NCI-H2171 (cell line): ENCODE measurements at regions not wholly inside any gene's neighbourhood (a gene's known extent, or its start where the extent isn't known, plus 50 kb on each side); places are given as distances from the start of the nearest gene placed in this dataset.
A peak's percentile ranks its signal among the peaks of the same experiment; 100 is the strongest.
"Not testable (repeated sequence)": the region's sequence is repeated elsewhere in the genome, so short reads cannot be mapped to it uniquely, and the experiment has no call there.

ENCODE experiments used
- DNase-seq: peaks from one replicate; lab custom pipeline; 2025; lab: John Stamatoyannopoulos, UW

DNA sequence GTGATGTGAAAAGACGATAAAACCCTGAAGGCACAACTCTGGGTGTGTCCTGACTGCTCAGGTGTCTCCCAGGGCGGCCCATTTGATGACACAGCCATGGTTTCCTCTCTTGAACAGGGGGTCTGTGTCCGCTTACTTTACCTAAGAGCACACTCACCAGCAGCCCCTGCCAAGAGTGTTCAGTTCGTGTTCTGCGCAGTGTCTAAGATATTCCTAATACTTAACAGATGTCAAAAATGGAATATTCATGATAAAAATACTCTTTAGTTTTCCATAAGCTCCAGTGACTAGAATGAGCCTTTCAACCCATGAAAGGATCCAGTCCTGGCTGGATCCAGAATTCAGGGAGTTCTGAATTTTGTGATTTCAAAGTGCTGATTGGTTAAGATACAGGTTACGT, 492.4 kb downstream of the TNS3 start:
- DNase-seq = no peak

DNA sequence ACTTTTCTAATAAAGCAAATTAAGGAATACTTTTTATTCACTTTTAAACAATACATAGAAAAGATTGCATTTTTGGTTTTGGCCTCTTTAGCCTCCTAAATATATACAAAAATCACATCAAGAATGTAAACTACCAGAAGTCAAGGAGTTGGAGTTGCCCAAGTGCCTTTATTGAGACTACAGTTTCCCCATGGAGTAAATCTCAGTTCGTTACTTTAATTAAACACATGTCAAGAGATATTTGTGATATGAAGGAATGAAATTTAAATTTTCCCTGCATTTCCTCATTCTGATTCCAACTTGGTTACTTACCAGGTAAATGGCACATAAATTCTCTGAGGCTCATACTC, 492.9 kb downstream of the TNS3 start:
- DNase-seq = no peak

DNA sequence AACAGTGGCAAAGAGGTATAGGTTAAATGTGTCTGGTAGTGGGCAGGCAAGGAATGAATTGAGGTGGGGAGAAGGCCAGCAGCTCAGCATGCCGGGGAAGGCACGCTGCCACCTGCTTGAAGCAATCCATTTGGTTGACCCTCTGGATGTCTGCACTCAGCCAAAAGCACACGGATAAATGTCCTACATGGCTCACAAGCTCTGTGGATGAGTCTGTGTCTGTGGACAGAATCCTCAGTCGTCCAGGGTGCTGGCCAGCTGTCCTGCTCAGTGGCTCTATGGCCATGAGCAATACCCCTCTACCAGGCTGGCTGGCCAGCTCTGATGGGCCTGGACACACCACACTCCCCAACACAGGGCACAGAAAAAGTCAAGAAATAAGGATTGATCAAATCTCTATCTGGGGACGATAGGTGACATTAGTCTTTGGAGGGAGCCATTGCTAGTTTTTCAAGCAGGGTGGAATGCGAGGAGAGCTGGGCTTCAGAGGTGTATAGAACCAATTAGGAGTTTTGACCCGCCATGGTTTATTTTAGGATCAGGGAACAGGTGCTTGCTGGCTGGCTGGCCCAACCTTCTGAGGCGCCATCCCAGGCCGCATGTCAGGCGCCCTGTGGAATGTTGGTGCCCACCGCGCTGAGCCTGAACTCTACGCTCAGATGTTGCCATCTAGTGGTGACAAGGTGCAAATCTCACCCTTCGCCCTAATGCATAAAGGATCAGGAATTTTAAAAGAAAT, 493.4 kb downstream of the TNS3 start:
- peak; percentile 56 for DNase-seq

DNA sequence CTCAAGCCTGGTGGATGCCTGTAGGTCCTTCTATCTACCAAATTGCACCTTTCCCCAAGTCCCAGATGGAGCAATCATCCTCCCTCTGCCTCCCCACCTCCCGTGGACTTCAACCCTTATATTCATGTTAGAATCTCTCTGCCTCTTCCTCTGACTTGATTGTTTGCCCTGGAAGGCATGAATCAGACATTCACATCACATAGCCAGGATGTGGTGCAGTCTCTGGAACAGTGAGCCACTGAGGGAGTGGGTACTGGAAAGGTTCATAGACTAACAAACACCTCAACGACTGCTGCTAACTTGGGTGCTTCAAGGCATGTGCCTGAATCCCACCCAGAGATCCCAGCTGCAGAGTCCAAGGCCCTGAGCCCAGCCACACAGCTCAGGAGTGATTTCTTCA, 494.0 kb downstream of the TNS3 start:
- no peak for DNase-seq

DNA sequence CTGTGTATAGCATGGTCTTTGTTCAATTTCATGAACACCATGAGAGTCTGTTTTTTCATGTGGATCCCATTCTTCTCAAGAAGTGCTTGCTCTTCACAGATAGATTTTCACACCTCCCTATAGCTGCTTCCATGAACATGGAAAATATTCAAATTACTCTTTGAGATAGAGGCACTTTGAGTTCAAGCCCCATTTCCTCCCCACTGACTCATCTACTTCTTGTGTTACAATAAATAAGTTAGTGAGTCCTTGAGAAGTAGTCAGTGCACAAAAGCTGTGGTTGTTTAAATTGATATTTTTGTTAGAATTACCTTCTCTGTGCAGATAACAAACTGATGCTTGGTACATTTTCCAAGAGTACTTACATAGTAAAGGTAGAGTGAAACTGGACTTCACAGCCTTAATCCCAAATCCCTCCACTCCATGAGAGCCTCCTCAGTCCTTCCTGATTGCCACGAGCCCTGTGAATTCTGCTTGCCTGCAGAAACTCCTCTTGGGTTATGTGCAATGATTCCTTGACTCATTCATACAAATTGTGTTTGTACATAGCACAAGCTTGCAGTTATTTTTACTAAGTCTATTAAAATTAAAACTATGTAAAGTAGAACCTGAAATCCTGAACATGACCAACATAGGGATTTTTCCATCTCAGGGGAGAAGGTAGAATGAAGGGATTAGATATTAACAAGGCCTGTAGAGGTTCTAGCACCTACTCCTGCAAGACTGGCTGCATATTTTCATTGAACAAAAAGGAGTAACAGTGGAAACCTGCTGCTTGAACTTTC, 496.2 kb downstream of the TNS3 start:
- no peak for DNase-seq

DNA sequence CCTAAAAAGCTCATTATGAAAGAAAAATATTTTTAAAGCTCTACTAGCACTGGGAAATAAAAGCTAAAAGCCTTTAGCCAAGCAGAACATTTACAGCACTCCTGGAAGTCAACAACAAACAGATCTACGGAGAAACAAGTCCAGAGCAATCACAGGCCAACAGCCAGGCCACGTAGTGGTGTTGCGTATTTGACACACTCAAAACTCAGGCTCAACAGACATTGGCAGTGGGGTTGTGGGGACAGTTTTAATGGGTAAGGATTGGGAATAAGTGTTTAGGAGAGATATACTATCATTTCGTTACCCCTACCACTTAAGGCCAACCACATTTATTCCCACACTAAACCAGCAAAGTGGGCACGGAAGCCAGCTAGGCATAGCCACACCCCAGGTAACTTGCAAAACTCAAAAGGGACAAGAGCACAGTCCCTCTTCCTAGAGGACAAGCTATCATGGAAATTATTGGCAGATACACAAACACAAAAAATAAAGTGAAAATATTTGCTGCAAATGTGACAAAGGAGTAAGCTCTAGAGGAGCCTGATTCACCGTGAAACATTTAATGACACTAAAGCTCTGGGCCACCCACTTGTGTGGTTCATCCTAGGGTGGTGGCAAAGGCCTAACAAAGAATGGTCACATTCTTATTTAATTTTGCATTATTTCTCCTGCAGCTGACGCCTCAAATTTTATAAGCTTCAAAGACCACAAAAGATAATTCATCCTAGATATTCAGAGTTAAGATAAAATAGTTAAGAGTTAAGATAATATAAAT, 498.2 kb downstream of the TNS3 start:
- no peak for DNase-seq

DNA sequence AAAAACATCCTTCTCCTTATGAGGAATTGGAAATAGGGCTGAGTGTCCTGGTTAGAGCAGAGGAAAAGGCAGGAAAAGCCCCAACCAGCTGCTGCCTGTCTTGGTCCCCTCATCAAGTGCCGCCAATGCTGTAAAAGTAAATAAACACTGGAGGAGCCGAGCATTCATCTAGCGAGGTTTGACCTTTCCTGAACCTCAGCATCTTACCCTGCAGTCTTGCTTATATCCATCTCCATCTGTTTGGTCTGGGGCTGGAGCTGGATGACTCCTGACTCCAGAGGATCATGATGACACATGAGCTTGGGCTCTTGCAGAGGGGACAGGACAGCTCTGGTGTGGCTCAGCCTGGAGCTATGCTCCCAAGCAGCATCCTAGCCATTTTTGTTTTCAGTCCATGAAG, 501.1 kb downstream of the TNS3 start:
- no peak for DNase-seq

DNA sequence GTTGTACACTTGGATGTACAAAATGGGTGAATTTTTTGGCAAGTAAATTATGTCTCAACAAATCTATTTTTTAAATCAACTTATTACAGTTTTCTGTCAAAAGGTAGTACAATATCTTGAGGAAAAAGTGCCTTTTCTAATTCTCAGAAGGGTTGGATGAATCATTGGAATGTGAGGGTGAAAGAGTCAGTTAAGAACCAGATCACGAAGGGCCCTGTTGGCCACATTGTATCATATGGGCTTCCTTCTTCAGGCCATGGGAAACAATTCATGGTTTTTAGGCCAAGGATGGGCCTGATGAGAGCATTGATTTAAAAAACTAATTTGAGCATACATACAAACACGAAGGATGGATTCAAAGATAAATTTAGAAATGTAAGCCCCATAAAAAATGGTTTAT, 503.7 kb downstream of the TNS3 start:
- DNase-seq = no peak

DNA sequence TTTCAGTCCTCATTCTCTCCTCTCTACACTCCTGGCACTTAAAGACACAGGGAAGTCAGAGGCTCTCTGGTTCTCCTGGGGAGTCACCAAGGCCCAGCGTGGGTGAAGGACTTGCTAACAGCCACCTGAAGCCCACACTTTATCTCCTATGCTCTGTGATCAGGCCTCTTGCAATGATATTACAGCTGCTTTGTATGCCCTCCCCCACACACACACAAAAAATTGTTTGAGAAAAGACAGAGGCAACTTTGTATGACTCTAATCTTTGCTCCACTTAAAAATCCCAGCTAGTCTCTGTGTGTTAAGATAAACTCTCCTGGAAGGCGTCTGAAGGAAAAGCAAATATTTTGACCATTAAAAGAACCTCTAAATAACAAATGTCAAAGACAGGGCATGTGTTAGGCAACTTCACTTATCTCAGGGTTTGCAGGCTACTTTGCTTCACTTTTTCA, 507.2 kb downstream of the TNS3 start:
- no peak for DNase-seq

DNA sequence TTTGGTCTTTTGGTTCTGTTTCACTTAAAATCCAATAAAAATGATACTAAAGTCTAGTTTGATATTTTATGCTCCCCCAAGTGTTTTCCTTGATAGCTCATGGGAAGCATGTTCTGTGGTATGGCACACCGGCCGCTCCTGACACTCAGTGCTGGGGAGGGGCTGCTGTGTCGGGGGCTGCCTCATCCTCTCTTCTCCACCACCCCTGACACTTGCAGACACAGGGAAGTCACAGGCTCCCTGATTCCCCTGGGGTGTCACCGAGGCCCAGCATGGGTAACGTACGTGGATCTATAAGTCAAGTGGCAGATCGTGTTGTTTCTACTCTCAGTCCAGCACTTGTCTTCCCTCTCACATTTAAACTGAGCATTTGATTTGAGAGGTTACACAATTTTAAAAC, 508.6 kb downstream of the TNS3 start:
- no peak for DNase-seq

DNA sequence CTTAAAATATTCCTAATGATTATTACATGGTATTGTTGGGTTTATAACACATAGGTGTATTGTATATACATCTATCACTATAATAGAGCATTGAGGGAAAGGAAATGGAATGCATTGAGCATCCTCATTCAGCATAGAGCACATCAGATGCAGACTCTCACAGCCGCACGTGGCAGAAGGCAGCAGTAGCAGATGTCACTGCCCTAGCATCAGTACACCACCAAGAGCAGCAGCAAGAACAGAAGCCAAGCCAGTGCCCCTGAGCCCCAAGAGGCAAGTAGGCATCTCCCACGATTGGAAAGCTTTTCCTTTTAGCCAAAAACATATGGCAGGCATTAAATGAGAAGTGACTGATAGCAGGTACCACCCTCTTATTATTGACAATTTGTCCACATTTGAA, 510.0 kb downstream of the TNS3 start:
- no peak for DNase-seq

DNA sequence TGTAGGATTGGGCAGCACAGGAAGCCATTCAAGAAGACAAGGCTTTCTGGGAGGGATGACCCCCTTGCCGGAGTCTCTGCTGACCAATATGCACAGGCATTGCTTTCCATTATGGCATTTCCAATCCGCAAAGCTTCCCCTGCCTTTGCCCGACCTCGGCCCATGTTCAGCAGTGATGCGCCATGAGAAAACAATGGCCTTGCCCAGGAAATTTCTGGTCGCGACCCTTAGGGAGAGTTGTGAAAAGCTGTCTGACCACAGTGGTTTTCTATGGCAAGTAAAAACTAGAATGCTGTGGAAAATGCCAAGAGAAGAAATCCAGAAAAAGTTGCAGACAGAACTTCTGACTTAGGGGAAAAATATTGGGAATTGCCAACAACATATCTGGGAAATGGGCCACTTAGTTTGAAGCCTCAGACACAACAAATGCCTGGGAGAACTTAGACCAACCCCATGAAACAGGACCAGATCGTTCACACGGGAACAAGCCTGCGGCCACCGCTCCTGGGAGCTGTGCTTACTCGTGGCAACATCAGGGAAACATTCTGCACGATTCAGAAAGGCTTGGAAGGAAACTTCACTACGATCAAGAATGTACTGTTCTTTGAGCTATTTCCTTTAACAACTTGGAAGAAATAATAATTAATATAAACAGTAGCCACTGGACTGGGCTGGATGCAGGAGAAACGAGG, 512.4 kb downstream of the TNS3 start:
- DNase-seq = no peak

DNA sequence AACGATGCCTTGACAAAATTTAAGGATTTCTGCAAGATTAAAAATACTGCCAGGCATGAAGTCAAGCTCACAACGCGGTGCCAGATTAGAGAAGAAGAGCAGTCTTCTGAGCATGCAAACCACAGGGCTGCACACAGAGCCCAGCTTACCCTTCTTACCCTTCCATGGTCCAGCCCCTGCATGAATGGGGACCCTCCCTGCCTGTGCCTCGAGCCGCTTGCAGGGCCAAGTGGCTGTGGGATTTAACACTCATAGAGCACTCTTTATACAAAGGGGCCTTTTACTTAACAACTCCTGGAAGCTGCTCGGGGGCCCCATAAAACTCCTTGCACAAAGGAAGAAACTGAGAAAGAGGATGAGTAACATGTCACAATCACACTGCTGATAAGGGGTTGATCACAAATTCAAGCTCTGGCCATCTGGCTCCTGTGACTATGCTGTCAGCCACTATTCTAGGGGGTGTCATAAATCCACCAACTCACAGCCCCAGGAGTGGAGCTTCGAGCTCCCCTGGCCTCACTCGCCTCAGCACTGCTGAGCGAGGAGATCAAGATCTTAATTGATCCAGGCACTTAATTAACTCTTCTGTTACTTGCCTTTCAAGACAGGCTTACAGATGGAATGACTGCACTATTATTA, 514.8 kb downstream of the TNS3 start:
- no peak for DNase-seq

DNA sequence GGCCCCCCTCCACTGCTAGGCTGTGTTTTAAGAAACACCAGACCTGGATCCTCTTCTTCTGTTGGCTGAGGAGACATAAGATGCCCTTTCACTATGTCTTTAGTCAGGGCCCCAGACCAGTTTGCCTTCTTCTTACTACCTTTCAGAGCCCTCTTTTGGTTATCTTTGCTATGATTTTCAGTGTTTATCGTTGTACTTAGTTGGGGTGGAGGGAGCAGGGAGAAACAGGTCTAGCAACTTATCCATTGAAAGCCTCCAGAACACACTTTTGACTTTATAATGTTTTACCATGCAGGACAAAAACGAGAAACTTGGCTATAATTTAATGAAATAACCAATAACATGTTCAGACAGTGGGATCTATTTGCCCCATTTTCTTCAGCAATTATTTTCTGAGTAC, 525.2 kb downstream of the TNS3 start:
- DNase-seq = no peak

DNA sequence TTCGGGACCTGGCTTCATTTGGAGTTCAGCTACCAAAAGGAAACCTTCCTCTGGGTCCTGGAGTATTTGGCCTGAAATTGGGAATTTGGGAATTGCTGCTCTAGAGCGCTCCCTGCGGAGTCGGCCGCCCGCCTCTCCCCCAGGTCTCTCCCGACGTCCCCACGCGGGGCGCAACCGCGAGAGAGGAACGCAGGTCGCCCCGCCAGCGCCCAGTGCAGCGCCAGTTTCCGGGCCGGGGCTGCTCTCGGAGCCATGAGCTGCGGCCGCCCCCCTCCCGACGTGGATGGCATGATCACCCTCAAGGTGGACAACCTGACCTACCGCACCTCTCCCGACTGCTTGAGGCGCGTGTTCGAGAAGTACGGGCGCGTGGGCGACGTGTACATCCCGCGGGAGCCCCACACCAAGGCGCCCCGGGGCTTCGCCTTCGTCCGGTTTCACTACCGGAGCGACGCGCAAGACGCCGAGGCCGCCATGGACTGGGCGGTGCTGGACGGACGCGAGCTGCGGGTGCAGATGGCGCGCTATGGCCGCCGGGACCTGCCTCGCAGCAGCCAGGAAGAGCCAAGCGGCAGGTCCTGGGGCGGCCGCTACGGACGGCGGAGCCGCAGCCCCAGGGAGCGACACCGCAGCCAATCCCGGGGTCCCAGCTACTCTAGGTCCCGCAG, 529.2 kb downstream of the TNS3 start:
- DNase-seq = not testable (repeated sequence)

DNA sequence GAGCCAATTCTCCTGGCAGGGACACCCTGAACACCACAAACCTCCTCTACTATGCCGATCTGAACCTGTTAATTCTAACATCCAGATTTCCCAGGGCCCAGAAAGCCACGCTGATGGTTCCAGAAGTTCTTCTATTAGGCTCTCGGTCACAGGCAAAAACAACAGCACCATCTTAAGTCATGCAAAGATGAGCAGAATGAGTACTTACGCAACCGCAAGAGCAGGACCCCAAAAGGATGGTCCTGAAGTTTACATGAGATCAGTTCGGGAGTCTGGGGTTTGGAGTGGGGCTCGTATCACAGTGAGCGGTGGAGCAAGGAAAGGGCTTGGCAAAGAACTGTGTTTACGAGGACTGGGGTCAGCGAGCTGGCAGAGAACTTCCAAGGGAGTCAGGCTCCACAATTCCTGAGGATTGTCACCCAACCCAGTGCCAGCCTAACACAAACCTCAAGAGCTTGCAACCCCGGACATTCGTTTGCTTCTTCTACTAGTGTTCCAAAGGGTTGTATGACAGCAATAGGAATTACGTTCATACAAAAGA, 532.6 kb downstream of the TNS3 start:
- DNase-seq = no peak

DNA sequence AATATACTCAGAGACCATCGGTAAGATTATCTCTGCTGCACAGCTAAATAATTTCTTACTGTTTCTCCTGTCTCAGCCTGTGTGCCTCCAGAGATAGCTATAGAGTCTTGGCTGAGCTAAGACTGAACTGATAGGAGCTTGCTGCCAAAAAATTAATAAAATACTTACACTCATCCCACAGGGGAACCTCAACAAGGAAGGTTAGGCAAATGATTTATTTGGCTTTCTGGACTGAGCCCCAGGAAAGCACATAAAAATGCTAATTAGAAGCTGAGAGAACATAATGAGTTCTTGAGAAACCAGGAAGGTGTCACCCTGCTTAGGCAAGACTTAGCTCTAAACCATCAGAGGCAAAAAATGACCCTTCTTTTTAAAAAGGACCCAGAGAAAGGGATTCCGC, 534.5 kb downstream of the TNS3 start:
- no peak for DNase-seq

DNA sequence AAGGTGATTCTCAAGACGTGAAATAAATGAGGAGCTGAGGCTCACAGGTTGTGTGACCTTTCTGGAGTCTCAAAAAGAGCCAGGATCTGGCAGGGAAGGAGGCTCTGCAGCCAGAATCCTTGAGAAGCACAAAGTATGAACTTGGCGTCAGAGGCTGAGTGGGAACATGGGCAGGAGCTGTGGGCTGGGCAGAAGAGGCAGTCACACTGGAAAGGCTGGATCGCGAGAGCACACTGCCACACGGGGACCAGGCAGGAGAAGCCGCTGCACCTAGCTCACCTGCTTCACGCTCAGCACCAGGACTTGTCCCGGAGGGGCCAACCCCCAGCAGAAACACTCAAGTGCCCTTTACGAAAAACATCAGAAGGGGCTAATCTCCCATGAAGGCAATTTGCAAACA, 535.0 kb downstream of the TNS3 start:
- DNase-seq = no peak

DNA sequence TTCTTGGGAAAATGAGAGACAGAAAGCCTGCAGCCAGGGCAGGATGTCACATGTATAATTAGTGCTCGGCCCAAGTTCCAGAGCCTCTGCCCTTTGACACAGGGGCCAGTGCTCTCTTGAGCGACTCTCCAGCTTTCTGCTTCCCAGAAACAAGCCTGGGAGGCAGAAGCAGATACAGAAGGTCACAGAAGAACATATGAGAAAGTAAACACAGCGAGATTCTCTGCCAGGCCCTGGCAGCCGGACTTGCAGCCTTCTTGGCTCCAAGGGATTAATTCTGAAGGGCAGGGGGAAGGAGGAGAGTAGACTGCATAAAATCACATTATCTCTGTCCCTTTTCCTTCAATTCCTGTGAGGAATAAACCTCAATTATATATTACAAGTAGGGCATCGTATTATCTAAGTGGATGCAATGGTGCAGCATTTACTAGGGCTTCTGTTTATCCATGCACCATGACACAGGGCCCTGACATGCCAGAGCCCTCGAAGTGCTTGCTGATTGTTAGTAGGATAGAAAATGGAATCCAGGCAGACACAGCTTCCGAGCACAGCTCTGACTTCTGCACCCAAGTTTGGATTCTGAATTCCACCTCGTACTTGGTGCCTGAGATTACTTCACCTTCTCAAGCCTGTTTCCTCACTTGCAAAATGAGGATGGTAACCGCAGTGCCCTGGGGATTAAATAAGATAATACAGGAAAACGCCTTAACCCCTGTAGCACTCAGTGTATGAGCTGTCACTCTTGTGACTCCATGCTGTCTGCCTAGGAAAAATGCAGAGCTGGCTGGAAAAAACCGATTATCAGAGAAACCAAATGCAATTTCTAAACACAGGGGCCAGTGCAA, 536.5 kb downstream of the TNS3 start:
- DNase-seq = no peak

DNA sequence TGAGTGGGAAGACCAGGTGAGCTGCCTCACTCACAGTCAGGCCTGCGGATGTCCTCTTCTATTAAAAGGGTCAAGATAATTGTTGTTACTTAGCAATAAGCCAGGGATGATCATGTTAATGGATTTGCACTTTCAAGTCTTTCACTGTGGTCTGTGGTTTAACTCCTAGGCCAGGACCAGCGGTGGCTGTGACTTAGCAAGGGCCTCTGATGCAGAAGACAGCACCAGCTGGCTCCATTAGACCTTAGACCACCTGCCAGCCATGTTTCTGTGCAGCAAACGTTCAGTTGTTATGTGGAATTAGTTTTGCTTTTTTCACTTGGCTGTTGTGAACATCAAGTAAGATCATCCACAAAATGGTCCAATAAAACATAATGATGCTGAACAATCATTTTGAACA, 537.3 kb downstream of the TNS3 start:
- DNase-seq = no peak
